ENCODE measurements at regions not wholly inside any gene's neighbourhood (a gene's known extent, or its start where the extent isn't known, plus 50 kb on each side); places are given as distances from the start of the nearest gene placed in this dataset.

DNA sequence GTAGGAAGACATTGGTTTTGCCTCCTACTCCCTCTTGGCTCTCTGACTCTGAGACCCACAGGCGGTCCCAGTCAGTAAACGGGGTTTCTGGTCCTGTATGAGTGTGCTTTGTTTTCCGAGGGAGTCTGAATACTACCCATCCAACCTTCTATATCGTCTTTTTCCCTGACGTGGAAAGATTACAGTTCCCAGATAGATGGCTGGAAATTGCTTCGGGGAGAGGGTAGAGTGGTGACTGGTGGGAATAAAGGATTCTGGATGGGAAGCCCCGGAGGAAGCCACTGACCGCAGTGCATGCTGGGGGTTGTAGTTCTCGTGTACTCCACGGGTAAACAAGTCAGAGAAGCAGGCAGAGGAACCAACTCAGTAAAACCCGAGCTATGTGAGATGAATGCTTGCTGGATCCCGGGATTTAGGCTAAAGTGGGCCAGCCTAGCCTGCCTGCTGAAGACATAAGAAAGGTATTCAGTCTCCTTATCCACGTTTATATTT, 66.2 kb upstream of the IRF2BP2 start (continued):
- TF ChIP-seq ETV6 (IDR thresholded peaks at IDR 0.05; ENCODE audit: borderline replicate concordance in 1 of 2, low read depth in 2 of 2, low read length in 1 of 2) (no peak), ETV6 (CRISPR knock-in tag; IDR thresholded peaks at IDR 0.05; ENCODE audit: borderline replicate concordance) (no peak), ZNF586 (CRISPR knock-in tag; conservative IDR thresholded peaks at IDR 0.05) (no peak), ZNF197 (CRISPR knock-in tag; IDR thresholded peaks at IDR 0.05; ENCODE audit: low read depth) (no peak), FOXA3 (CRISPR knock-in tag; conservative IDR thresholded peaks at IDR 0.05 in 1 of 2, IDR thresholded peaks at IDR 0.05 in 1 of 2) (peak; percentile 83 to 97), ILK (tag; IDR thresholded peaks at IDR 0.05; ENCODE audit: borderline replicate concordance, low read depth) (no peak), SIX5 (IDR thresholded peaks at IDR 0.05; ENCODE audit: borderline replicate concordance in 1 of 2, insufficient read depth in 1 of 2, low read depth in 1 of 2, low read length in 2 of 2) (peak; percentile 76 to 77), CTBP1 (IDR thresholded peaks at IDR 0.05; ENCODE audit: borderline replicate concordance) (peak; percentile 33; the same call in 1 of the 2 replicates), ZNF431 (CRISPR knock-in tag; IDR thresholded peaks at IDR 0.05) (no peak), TSC22D4 (tag; IDR thresholded peaks at IDR 0.05) (no peak), TEAD1 (CRISPR knock-in tag; IDR thresholded peaks at IDR 0.05) (no peak), KHSRP (IDR thresholded peaks at IDR 0.05) (no peak), RBM17 (IDR thresholded peaks at IDR 0.05; ENCODE audit: borderline replicate concordance, low read depth, low read length) (no peak), JUN (IDR thresholded peaks at IDR 0.05; ENCODE audit: borderline replicate concordance, low read depth, low read length) (no peak), JUN (CRISPR knock-in tag; IDR thresholded peaks at IDR 0.05; ENCODE audit: borderline replicate concordance) (no peak), CBFA2T2 (conservative IDR thresholded peaks at IDR 0.05) (no peak), JUND (IDR thresholded peaks at IDR 0.05; ENCODE audit: borderline replicate concordance, low read depth, low read length) (no peak; the same call in 1 of the 2 replicates), JUND (tag; IDR thresholded peaks at IDR 0.05; ENCODE audit: borderline replicate concordance, low read depth, low read length) (peak; percentile 36; the same call in 1 of the 3 replicates), STAT5A (IDR thresholded peaks at IDR 0.05; ENCODE audit: borderline replicate concordance, low read length) (no peak), ZNF232 (CRISPR knock-in tag; IDR thresholded peaks at IDR 0.05) (no peak), ZNF778 (CRISPR knock-in tag; IDR thresholded peaks at IDR 0.05) (no peak), ZNF696 (CRISPR knock-in tag; conservative IDR thresholded peaks at IDR 0.05) (no peak), MXI1 (IDR thresholded peaks at IDR 0.05; ENCODE audit: low read depth, low read length) (no peak)
- TF ChIP-seq, protein P1, sequence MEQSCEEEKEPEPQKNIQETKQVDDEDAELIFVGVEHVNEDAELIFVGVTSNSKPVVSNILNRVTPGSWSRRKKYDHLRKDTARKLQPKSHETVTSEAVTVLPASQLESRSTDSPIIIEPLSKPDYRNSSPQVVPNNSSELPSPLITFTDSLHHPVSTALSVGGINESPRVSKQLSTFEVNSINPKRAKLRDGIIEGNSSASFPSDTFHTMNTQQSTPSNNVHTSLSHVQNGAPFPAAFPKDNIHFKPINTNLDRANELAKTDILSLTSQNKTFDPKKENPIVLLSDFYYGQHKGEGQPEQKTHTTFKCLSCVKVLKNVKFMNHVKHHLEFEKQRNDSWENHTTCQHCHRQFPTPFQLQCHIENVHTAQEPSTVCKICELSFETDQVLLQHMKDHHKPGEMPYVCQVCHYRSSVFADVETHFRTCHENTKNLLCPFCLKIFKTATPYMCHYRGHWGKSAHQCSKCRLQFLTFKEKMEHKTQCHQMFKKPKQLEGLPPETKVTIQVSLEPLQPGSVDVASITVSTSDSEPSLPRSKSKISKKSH (CRISPR knock-in tag; IDR thresholded peaks at IDR 0.05): no peak
- TF ChIP-seq, protein P2, sequence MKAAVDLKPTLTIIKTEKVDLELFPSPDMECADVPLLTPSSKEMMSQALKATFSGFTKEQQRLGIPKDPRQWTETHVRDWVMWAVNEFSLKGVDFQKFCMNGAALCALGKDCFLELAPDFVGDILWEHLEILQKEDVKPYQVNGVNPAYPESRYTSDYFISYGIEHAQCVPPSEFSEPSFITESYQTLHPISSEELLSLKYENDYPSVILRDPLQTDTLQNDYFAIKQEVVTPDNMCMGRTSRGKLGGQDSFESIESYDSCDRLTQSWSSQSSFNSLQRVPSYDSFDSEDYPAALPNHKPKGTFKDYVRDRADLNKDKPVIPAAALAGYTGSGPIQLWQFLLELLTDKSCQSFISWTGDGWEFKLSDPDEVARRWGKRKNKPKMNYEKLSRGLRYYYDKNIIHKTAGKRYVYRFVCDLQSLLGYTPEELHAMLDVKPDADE (conservative IDR thresholded peaks at IDR 0.05; ENCODE audit: control insufficient read depth, low read depth, low read length): peak; percentile 69; the same call in 1 of the 2 replicates
- TF ChIP-seq, protein P3, sequence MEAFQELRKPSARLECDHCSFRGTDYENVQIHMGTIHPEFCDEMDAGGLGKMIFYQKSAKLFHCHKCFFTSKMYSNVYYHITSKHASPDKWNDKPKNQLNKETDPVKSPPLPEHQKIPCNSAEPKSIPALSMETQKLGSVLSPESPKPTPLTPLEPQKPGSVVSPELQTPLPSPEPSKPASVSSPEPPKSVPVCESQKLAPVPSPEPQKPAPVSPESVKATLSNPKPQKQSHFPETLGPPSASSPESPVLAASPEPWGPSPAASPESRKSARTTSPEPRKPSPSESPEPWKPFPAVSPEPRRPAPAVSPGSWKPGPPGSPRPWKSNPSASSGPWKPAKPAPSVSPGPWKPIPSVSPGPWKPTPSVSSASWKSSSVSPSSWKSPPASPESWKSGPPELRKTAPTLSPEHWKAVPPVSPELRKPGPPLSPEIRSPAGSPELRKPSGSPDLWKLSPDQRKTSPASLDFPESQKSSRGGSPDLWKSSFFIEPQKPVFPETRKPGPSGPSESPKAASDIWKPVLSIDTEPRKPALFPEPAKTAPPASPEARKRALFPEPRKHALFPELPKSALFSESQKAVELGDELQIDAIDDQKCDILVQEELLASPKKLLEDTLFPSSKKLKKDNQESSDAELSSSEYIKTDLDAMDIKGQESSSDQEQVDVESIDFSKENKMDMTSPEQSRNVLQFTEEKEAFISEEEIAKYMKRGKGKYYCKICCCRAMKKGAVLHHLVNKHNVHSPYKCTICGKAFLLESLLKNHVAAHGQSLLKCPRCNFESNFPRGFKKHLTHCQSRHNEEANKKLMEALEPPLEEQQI (IDR thresholded peaks at IDR 0.05): no peak

Measured in K562 (cell line).